ENCODE measurements at regions not wholly inside any gene's neighbourhood (a gene's known extent, or its start where the extent isn't known, plus 50 kb on each side); places are given as distances from the start of the nearest gene placed in this dataset.

- H3K4me3 ChIP-seq (IDR thresholded peaks at IDR 0.05; ENCODE audit: insufficient read depth, low read depth, low read length) = no peak overlapping the region
- H3K4me1 ChIP-seq (ENCODE audit: low read depth, poor library complexity, severe bottlenecking) = peaks cover 17% of the 10 kb centered on the region
- no peak overlapping the region for H3K4me2 ChIP-seq
- H3K9ac ChIP-seq = no peak overlapping the region
- no peaks in the 10 kb centered on the region for H3K27me3 ChIP-seq (ENCODE audit: insufficient read depth, low read depth)
- no peaks in the 10 kb centered on the region for H3K79me2 ChIP-seq (ENCODE audit: insufficient read depth, low read depth)
- no peaks in the 10 kb centered on the region for H4K20me1 ChIP-seq (ENCODE audit: insufficient read depth)
- H3K27ac ChIP-seq = no peak overlapping the region
- H3K36me3 ChIP-seq (ENCODE audit: insufficient read depth) = no peaks in the 10 kb centered on the region
- TF ChIP-seq CTCF (conservative IDR thresholded peaks at IDR 0.05; ENCODE audit: low read depth, low read length) = no peak
- no peak overlapping the region for H2AFZ ChIP-seq (ENCODE audit: low read depth)
Observed at GRCh38 chrX:65600106-65600505, 65.5 kb upstream of the LAS1L start.

- Histone ChIP-seq H2AFZ (ENCODE audit: low read depth) (no peak overlapping the region), H3K36me3 (ENCODE audit: insufficient read depth) (no peaks in the 10 kb centered on the region), H3K9ac (no peak overlapping the region), H3K4me2 (no peak overlapping the region), H3K4me1 (ENCODE audit: low read depth, poor library complexity, severe bottlenecking) (peaks cover 17% of the 10 kb centered on the region), H3K79me2 (ENCODE audit: insufficient read depth, low read depth) (no peaks in the 10 kb centered on the region), H3K4me3 (IDR thresholded peaks at IDR 0.05; ENCODE audit: insufficient read depth, low read depth, low read length) (no peak overlapping the region), H3K27me3 (ENCODE audit: insufficient read depth, low read depth) (no peaks in the 10 kb centered on the region), H3K27ac (no peak overlapping the region), H4K20me1 (ENCODE audit: insufficient read depth) (no peaks in the 10 kb centered on the region)
- TF ChIP-seq CTCF (conservative IDR thresholded peaks at IDR 0.05; ENCODE audit: low read depth, low read length) = no peak
Observed at GRCh38 chrX:65598559-65599147, 64.1 kb upstream of the LAS1L start.

GRCh38 chrX:65596270-65597034 is 61.9 kb upstream of the LAS1L start:
- Histone ChIP-seq H3K4me2 (peak overlapping the region; percentile 86), H3K4me1 (ENCODE audit: low read depth, poor library complexity, severe bottlenecking) (peaks cover 17% of the 10 kb centered on the region)

GRCh38 chrX:65595460-65595876 is 60.9 kb upstream of the LAS1L start:
- H3K27me3 ChIP-seq (ENCODE audit: insufficient read depth, low read depth) = no peaks in the 10 kb centered on the region
- peaks cover 17% of the 10 kb centered on the region for H3K4me1 ChIP-seq (ENCODE audit: low read depth, poor library complexity, severe bottlenecking)
- H3K4me3 ChIP-seq (IDR thresholded peaks at IDR 0.05; ENCODE audit: insufficient read depth, low read depth, low read length) = no peak overlapping the region
- no peaks in the 10 kb centered on the region for H3K79me2 ChIP-seq (ENCODE audit: insufficient read depth, low read depth)
- H3K9ac ChIP-seq = peak overlapping the region; percentile 28; the same call in 1 of the 2 replicates
- no peaks in the 10 kb centered on the region for H4K20me1 ChIP-seq (ENCODE audit: insufficient read depth)
- TF ChIP-seq CTCF (conservative IDR thresholded peaks at IDR 0.05; ENCODE audit: low read depth, low read length) = peak; percentile 97
- H3K27ac ChIP-seq = peak overlapping the region; percentile 64
- peak overlapping the region; percentile 86 for H3K4me2 ChIP-seq
- H2AFZ ChIP-seq (ENCODE audit: low read depth) = peak overlapping the region; percentile 68
- H3K36me3 ChIP-seq (ENCODE audit: insufficient read depth) = no peaks in the 10 kb centered on the region

More at GRCh38 chrX:65596270-65597034, 61.9 kb upstream of the LAS1L start:
- H3K36me3 ChIP-seq (ENCODE audit: insufficient read depth) = no peaks in the 10 kb centered on the region
- peak overlapping the region; percentile 28; the same call in 1 of the 2 replicates for H3K9ac ChIP-seq
- no peaks in the 10 kb centered on the region for H4K20me1 ChIP-seq (ENCODE audit: insufficient read depth)
- no peak overlapping the region for H3K4me3 ChIP-seq (IDR thresholded peaks at IDR 0.05; ENCODE audit: insufficient read depth, low read depth, low read length)
- H3K27ac ChIP-seq = peak overlapping the region; percentile 64; the same call in 1 of the 2 replicates
- TF ChIP-seq CTCF (conservative IDR thresholded peaks at IDR 0.05; ENCODE audit: low read depth, low read length) = no peak
- no peaks in the 10 kb centered on the region for H3K27me3 ChIP-seq (ENCODE audit: insufficient read depth, low read depth)
- peak overlapping the region; percentile 68 for H2AFZ ChIP-seq (ENCODE audit: low read depth)
- no peaks in the 10 kb centered on the region for H3K79me2 ChIP-seq (ENCODE audit: insufficient read depth, low read depth)
